HPDE6-E6E7 (cell line): ENCODE measurements at regions not wholly inside any gene's neighbourhood (a gene's known extent, or its start where the extent isn't known, plus 50 kb on each side); places are given as distances from the start of the nearest gene placed in this dataset.
"Not testable (repeated sequence)": the region's sequence is repeated elsewhere in the genome, so short reads cannot be mapped to it uniquely, and the experiment has no call there.

Experiments used
- DNase-seq: peaks from one replicate; pipeline ENCODE4 v3.0.0; 2011; ENCODE audit warnings: missing footprints; ENCODE audit errors: extremely low spot score

- DNase-seq: not testable (repeated sequence)
Observed at GRCh38 chr6:120358535-120358934, 975.7 kb downstream of the TBC1D32 start.

- no peak for DNase-seq
Observed at GRCh38 chr6:120357447-120357846, 976.8 kb downstream of the TBC1D32 start.

- DNase-seq: no peak
Observed at GRCh38 chr6:120355822-120356221, 978.5 kb downstream of the TBC1D32 start.

GRCh38 chr6:120354452-120355098, 979.7 kb downstream of the TBC1D32 start:
- DNase-seq: no peak

GRCh38 chr6:120352491-120352890, 981.8 kb downstream of the TBC1D32 start:
- DNase-seq: no peak

- no peak for DNase-seq
Observed at GRCh38 chr6:120348926-120349325, 985.4 kb downstream of the TBC1D32 start.

GRCh38 chr6:120328521-120328920, 979.0 kb upstream of the MAN1A1 start:
- DNase-seq: no peak

- DNase-seq: no peak
Observed at GRCh38 chr6:120320481-120321162, 971.1 kb upstream of the MAN1A1 start.

- DNase-seq: no peak
Observed at GRCh38 chr6:120304223-120304622, 954.7 kb upstream of the MAN1A1 start.

GRCh38 chr6:120303527-120303926, 954.0 kb upstream of the MAN1A1 start:
- DNase-seq: no peak

- no peak for DNase-seq
Observed at GRCh38 chr6:120302041-120302440, 952.5 kb upstream of the MAN1A1 start.

GRCh38 chr6:120290964-120291363, 941.4 kb upstream of the MAN1A1 start:
- DNase-seq: no peak

GRCh38 chr6:120282005-120282404, 932.4 kb upstream of the MAN1A1 start:
- no peak for DNase-seq

GRCh38 chr6:120279466-120280167, 930.1 kb upstream of the MAN1A1 start:
- DNase-seq: no peak

- no peak for DNase-seq
Observed at GRCh38 chr6:120278689-120279396, 929.3 kb upstream of the MAN1A1 start.

- no peak for DNase-seq
Observed at GRCh38 chr6:120274547-120274946, 925.0 kb upstream of the MAN1A1 start.

GRCh38 chr6:120273411-120273810, 923.9 kb upstream of the MAN1A1 start:
- no peak for DNase-seq

- no peak for DNase-seq
Observed at GRCh38 chr6:120272038-120272437, 922.5 kb upstream of the MAN1A1 start.

- not testable (repeated sequence) for DNase-seq
Observed at GRCh38 chr6:120268256-120268655, 918.7 kb upstream of the MAN1A1 start.

- no peak for DNase-seq
Observed at GRCh38 chr6:120262354-120262753, 912.8 kb upstream of the MAN1A1 start.

GRCh38 chr6:120260636-120261035, 911.1 kb upstream of the MAN1A1 start:
- no peak for DNase-seq

GRCh38 chr6:120254651-120255050, 905.1 kb upstream of the MAN1A1 start:
- no peak for DNase-seq
